HCT116 (cell line): ENCODE measurements at regions not wholly inside any gene's neighbourhood (a gene's known extent, or its start where the extent isn't known, plus 50 kb on each side); places are given as distances from the start of the nearest gene placed in this dataset.

Source experiments
- ATAC-seq: fragments of 200-7000 bp; cut with Tn5 transposase; 2 replicates; pipeline ENCODE4 v1.9.1; 2020; ENCODE audit warnings: mild to moderate bottlenecking, moderate library complexity
- BruUV-seq: library from RNA; stranded (reverse); fragments of 400-500 nt; replicated peaks from 2 replicates; lab custom pipeline; 2021; lab: Mats Ljungman, UMichigan
- CTCF ChIA-PET: fragments of 300-600 bp; sonication (Branson Sonifier 250); formaldehyde crosslinking; loops from one replicate; lab custom pipeline; 2021; ENCODE audit warnings: antibody characterized with exemption; lab: Charles Lee
- POLR2A ChIA-PET: fragments of 300-600, 350-600 bp; sonication (Branson Sonifier 250); formaldehyde crosslinking; loops from one replicate; lab custom pipeline; 2021; ENCODE audit warnings: antibody characterized with exemption; lab: Charles Lee
- RAD21 ChIA-PET, 2 experiments: fragments of 300-600 bp; sonication (Branson Sonifier 250); formaldehyde crosslinking; loops; one replicate each; lab custom pipeline; 2023; ENCODE audit warnings: low total read pairs in 2 of 2; ENCODE audit not compliant: uncharacterized antibody in 2 of 2, unreplicated experiment in 2 of 2, low non-redundant PET in 1 of 2; lab: Charles Lee
- DNase-seq: peaks from one replicate; pipeline ENCODE4 v3.0.0-alpha.2; 2010; ENCODE audit warnings: low read depth, low spot score
- H2AFZ ChIP-seq: fragments of 200-600 bp; shearing (Covaris generic), sonication (generic); 2 replicates; pipeline ENCODE4 v1.6.1; 2017; ENCODE audit warnings: low read depth, mixed run types, mixed read lengths, antibody characterized with exemption, low read length; ENCODE audit not compliant: poor library complexity, severe bottlenecking
- H3K27ac ChIP-seq: 2 replicates; pipeline ENCODE4 v1.5.1; 2012; ENCODE audit warnings: low read depth, low read length
- H3K27me3 ChIP-seq: fragments of 200-600 bp; sonication (generic); 2 replicates; pipeline ENCODE4 v1.6.1; 2016; ENCODE audit warnings: mixed run types, low read length, mixed read lengths; ENCODE audit not compliant: insufficient read depth
- H3K36me3 ChIP-seq, 2 experiments: fragments of 200-500 bp in 1 of 2; fragments of 200-600 bp in 1 of 2; sonication (Bioruptor generic) in 1 of 2; sonication (generic) in 1 of 2; 2 replicates each; pipeline versions ENCODE4 v1.5.1 to v1.6.1; 2014 to 2016; ENCODE audit warnings: low read length in 2 of 2, inconsistent platforms in 1 of 2, mixed read lengths in 1 of 2, mixed run types in 1 of 2; ENCODE audit not compliant: insufficient read depth in 2 of 2, control insufficient read depth in 1 of 2
- H3K4me1 ChIP-seq, 2 experiments: fragments of 200-600 bp in 1 of 2; sonication (generic) in 1 of 2; 2 replicates each; pipeline versions ENCODE4 v1.5.1 to v1.6.1; 2012 to 2017; ENCODE audit warnings: low read length in 2 of 2, inconsistent platforms in 1 of 2, mild to moderate bottlenecking in 1 of 2, mixed read lengths in 1 of 2, mixed run types in 1 of 2, moderate library complexity in 1 of 2; ENCODE audit not compliant: insufficient read depth in 2 of 2, control insufficient read depth in 1 of 2
- H3K4me2 ChIP-seq: fragments of 200-600 bp; sonication (generic); 2 replicates; pipeline ENCODE4 v1.6.1; 2017; ENCODE audit warnings: mixed run types, low read length, mixed read lengths
- H3K4me3 ChIP-seq, 2 experiments: fragments of 200-600 bp in 1 of 2; sonication (generic) in 1 of 2; replicated peaks in 1 of 2; 2 replicates each; pipeline ENCODE4 v1.5.1; 2011 to 2016; ENCODE audit warnings: low read length in 2 of 2, control low read depth in 1 of 2, low read depth in 1 of 2, mild to moderate bottlenecking in 1 of 2, mixed read lengths in 1 of 2, mixed run types in 1 of 2
- H3K79me2 ChIP-seq: fragments of 200-600 bp; sonication (generic); 2 replicates; pipeline ENCODE4 v1.6.1; 2017; ENCODE audit warnings: mild to moderate bottlenecking, mixed run types, low read length, moderate library complexity, mixed read lengths; ENCODE audit not compliant: insufficient read depth
- H3K9ac ChIP-seq: fragments of 200-600 bp; sonication (generic); 2 replicates; pipeline ENCODE4 v1.6.1; 2016; ENCODE audit warnings: low read length, mixed read lengths
- H3K9me2 ChIP-seq: fragments of 200-600 bp; sonication (generic), shearing (Covaris generic); 2 replicates; pipeline ENCODE4 v1.6.1; 2017; ENCODE audit warnings: mixed run types, mild to moderate bottlenecking, moderate library complexity; ENCODE audit not compliant: insufficient read depth
- H3K9me3 ChIP-seq, 2 experiments: fragments of 200-500 bp in 1 of 2; fragments of 200-600 bp in 1 of 2; sonication (Bioruptor generic) in 1 of 2; sonication (generic) in 1 of 2; 2 replicates each; pipeline ENCODE4 v1.6.1; 2014 to 2017; ENCODE audit warnings: low read length in 2 of 2, mixed read lengths in 2 of 2, inconsistent platforms in 1 of 2, low read depth in 1 of 2, mild to moderate bottlenecking in 1 of 2, mixed run types in 1 of 2, moderate library complexity in 1 of 2; ENCODE audit not compliant: control insufficient read depth in 1 of 2, insufficient read depth in 1 of 2
- H4K20me1 ChIP-seq: fragments of 200-600 bp; sonication (generic), shearing (Covaris generic); 2 replicates; pipeline ENCODE4 v1.6.1; 2017; ENCODE audit warnings: mixed run types, mild to moderate bottlenecking, moderate library complexity; ENCODE audit not compliant: insufficient read depth
- ATF3 ChIP-seq: IDR thresholded peaks from 2 replicates; pipeline ENCODE4 v1.6.1; 2012
- CEBPB ChIP-seq: IDR thresholded peaks from 2 replicates; pipeline ENCODE4 v1.6.1; 2012; ENCODE audit warnings: low read depth
- CTCF ChIP-seq, 3 experiments: fragments of 200-600 bp in 1 of 3; sonication (generic) in 1 of 3; IDR thresholded peaks in 2 of 3; conservative IDR thresholded peaks in 1 of 3; 2 replicates each; pipeline ENCODE4 v1.5.1; 2012 to 2017; ENCODE audit warnings: low read depth in 2 of 3, low read length in 2 of 3, antibody characterized with exemption in 1 of 3, borderline replicate concordance in 1 of 3, control low read depth in 1 of 3, mild to moderate bottlenecking in 1 of 3, mixed read lengths in 1 of 3, mixed run types in 1 of 3, moderate library complexity in 1 of 3; ENCODE audit not compliant: insufficient read depth in 1 of 3
- EZH2 ChIP-seq: fragments of 200-600 bp; sonication (generic); IDR thresholded peaks from 2 replicates; pipeline ENCODE4 v1.6.1; 2017; ENCODE audit warnings: antibody characterized with exemption, mixed run types
- FOSL1 ChIP-seq: IDR thresholded peaks from 2 replicates; pipeline ENCODE4 v1.6.1; 2012; ENCODE audit warnings: low read depth
- JUND ChIP-seq: IDR thresholded peaks from 2 replicates; pipeline ENCODE4 v1.6.1; 2012
- MAX ChIP-seq: IDR thresholded peaks from 2 replicates; pipeline ENCODE4 v1.6.1; 2012
- POLR2A ChIP-seq: IDR thresholded peaks from 2 replicates; pipeline ENCODE4 v1.7.0; 2011; ENCODE audit warnings: borderline replicate concordance; ENCODE audit not compliant: insufficient read depth, insufficient read length; ENCODE audit errors: extremely low read depth
- POLR2AphosphoS5 ChIP-seq: IDR thresholded peaks from 2 replicates; pipeline ENCODE4 v1.6.1; 2011; ENCODE audit warnings: mild to moderate bottlenecking, low read depth, low read length, moderate library complexity
- RAD21 ChIP-seq: IDR thresholded peaks from 2 replicates; pipeline ENCODE4 v1.6.1; 2012; ENCODE audit warnings: low read depth, mild to moderate bottlenecking
- SIN3A ChIP-seq: IDR thresholded peaks from 2 replicates; pipeline ENCODE4 v1.6.1; 2012; ENCODE audit warnings: low read depth
- ZBTB33 ChIP-seq: IDR thresholded peaks from 2 replicates; pipeline ENCODE4 v1.6.1; 2011; ENCODE audit warnings: mild to moderate bottlenecking, low read length, moderate library complexity; ENCODE audit not compliant: insufficient replicate concordance; ENCODE audit errors: extremely low read depth
- ZFX ChIP-seq: fragments of 450-650 bp; IDR thresholded peaks from 2 replicates; pipeline ENCODE4 v1.6.1; 2017
- ZNF274 ChIP-seq: fragments of 200-500 bp; sonication (Bioruptor generic); IDR thresholded peaks from 2 replicates; pipeline ENCODE4 v1.6.1; 2014; ENCODE audit warnings: mild to moderate bottlenecking, low read depth, low read length, inconsistent platforms
- intact Hi-C: fragments of 100-400 bp; cut with micrococcal nuclease; formaldehyde crosslinking; loops from 2 replicates; pipeline ENCODE4 v1.10.0; 2022

- TF ChIP-seq RAD21 (no peak), CEBPB (no peak)
Observed at GRCh38 chr14:97930166-97930565, 1133.0 kb downstream of the VRK1 start (continued).

- POLR2A ChIA-PET = no interaction called here
- TF ChIP-seq FOSL1 (no peak), ZNF274 (no peak), POLR2AphosphoS5 (no peak)
- no TSS peak for BruUV-seq
Observed at GRCh38 chr14:97931273-97931672, 1134.1 kb downstream of the VRK1 start.

GRCh38 chr14:97942921-97943320, 1145.7 kb downstream of the VRK1 start:
- H3K36me3 ChIP-seq = no peaks in the 10 kb centered on the region
- DNase-seq = no peak
- H3K9me2 ChIP-seq = no peaks in the 10 kb centered on the region
- no peak overlapping the region for H3K4me3 ChIP-seq
- H2AFZ ChIP-seq = no peak overlapping the region
- no peaks in the 10 kb centered on the region for H3K27me3 ChIP-seq
- H3K4me2 ChIP-seq = no peak overlapping the region
- TF ChIP-seq FOSL1 (no peak), ZBTB33 (no peak), EZH2 (no peak), POLR2AphosphoS5 (no peak), CTCF (IDR thresholded peaks at IDR 0.05 in 2 of 3, conservative IDR thresholded peaks at IDR 0.05 in 1 of 3; ENCODE audit: borderline replicate concordance in 1 of 3, insufficient read depth in 1 of 3, low read depth in 2 of 3, low read length in 2 of 3) (no peak), SIN3A (no peak), POLR2A (no peak), JUND (no peak), ZFX (no peak), RAD21 (no peak), ATF3 (no peak), MAX (no peak)
- no peaks in the 10 kb centered on the region for H3K79me2 ChIP-seq
- H3K9me3 ChIP-seq = no peaks in the 10 kb centered on the region; a peak in 1 of 4 replicates
- H3K9ac ChIP-seq = no peak overlapping the region
- no peak for ATAC-seq
- POLR2A ChIA-PET = no interaction called here
- no peak overlapping the region for H3K27ac ChIP-seq
- BruUV-seq = no TSS peak
- no peaks in the 10 kb centered on the region for H3K4me1 ChIP-seq
- no peaks in the 10 kb centered on the region for H4K20me1 ChIP-seq
- RAD21 ChIA-PET = no interaction called here
- CTCF ChIA-PET = no interaction called here
- intact Hi-C loops = no loop called here

More at GRCh38 chr14:97931273-97931672, 1134.1 kb downstream of the VRK1 start:
- no peak for DNase-seq
- H3K4me2 ChIP-seq = no peak overlapping the region
- ATAC-seq = no peak
- H3K4me3 ChIP-seq = no peak overlapping the region
- no peak overlapping the region for H2AFZ ChIP-seq
- H3K9me2 ChIP-seq = no peaks in the 10 kb centered on the region
- no peaks in the 10 kb centered on the region for H3K36me3 ChIP-seq
- H3K27me3 ChIP-seq = no peaks in the 10 kb centered on the region
- H3K27ac ChIP-seq = no peak overlapping the region
- no peaks in the 10 kb centered on the region for H3K4me1 ChIP-seq
- RAD21 ChIA-PET = no interaction called here
- intact Hi-C loops = no loop called here
- no peaks in the 10 kb centered on the region for H4K20me1 ChIP-seq
- no peak overlapping the region for H3K9ac ChIP-seq
- CTCF ChIA-PET = no interaction called here
- H3K9me3 ChIP-seq = no peaks in the 10 kb centered on the region
- no peaks in the 10 kb centered on the region for H3K79me2 ChIP-seq
